HG02571 (cell line): ENCODE measurements at regions not wholly inside any gene's neighbourhood (a gene's known extent, or its start where the extent isn't known, plus 50 kb on each side); places are given as distances from the start of the nearest gene placed in this dataset.
"Not testable (repeated sequence)": the region's sequence is repeated elsewhere in the genome, so short reads cannot be mapped to it uniquely, and the experiment has no call there.

Experiments
- ATAC-seq: cut with Tn5 transposase; IDR thresholded peaks from one replicate; pipeline ENCODE4 v1.9.1; 2021; ENCODE audit warnings: mild to moderate bottlenecking, moderate library complexity; ENCODE audit not compliant: unreplicated experiment

- ATAC-seq, result no peak
Observed at GRCh38 chr3:105094588-105094987, 272.1 kb upstream of the ALCAM start.

DNA sequence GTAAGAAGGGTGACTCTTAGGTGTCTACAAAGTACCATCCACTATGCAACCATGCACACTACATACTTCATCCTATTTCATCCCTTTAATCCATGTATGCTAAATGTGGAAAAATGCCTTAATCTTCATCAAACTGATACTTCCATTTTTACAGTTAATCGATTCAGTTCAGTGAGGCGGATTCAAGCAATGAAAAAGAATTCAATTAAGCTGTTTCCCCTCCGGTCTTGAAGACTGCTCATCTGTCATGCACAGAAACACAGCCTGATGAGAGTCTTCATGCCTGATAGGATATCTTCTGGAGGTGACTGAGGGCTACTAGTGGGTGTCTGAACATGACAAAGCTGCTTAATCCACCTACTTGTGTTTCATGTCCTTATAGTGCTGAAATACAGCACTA is 270.6 kb upstream of the ALCAM start:
- no peak for ATAC-seq

DNA sequence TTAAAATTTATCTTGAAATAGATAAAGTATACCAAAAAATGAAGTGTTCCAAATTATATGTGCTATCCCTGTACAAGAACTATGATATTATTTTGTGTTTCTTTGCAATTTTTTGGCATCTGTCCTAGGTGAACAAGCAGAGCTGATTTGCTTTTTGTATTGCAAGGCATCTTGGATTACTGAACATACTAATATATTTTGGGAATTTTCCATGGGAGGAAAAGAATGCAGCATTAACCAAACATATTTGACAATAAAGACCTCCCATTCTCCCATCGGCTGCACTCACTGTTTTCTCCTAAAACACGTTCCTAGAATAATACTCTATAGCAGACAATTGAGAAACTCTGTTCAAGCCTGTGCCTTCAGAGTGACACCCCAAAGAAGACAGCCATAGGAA is 265.1 kb upstream of the ALCAM start:
- ATAC-seq, result no peak

DNA sequence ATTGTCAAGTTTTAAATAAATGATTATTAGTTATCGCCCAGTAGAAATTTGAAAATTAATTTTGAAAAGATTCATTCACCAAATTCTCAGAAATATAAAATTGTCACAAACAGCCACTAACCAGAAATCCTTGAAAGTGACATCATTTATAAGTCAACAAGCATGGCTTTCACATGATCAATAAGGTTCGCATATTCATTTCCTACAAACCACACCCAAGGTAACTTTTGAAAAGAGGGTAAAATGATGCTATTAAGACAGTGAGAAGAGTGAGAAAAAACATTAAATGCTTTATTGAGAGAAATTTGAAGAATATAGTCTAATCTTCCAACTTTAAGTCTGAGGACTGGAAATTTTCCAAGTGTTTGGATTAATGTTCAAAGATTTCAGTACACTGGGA is 263.6 kb upstream of the ALCAM start:
- no peak for ATAC-seq

GRCh38 chr3:105108823-105109222 is 257.9 kb upstream of the ALCAM start:
- ATAC-seq, result no peak

GRCh38 chr3:105118905-105119304 is 247.8 kb upstream of the ALCAM start:
- ATAC-seq, result no peak

DNA sequence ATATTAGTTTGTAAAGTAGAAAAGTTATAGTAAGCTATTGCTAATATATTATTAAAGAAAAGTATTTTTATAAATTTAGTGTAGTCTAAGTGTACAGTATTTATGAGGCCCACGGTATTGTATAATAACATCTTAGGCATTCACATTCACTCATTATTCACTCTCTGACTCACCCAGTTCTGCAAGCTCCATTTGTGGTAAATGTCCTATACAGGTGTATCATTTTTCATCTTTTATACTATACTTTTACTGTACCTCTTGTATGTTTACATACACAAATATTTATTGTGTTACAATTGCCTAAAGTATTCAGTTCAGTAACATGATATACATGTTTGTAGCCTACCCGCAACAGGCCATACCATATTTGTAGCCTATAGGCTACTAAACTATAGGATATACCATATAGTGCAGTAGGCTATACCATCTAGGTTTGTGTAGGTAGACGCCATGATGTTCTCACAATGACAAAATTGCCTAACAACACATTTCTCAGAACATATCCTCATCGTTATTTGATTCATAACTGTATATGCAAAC is 246.8 kb upstream of the ALCAM start:
- ATAC-seq, result no peak

DNA sequence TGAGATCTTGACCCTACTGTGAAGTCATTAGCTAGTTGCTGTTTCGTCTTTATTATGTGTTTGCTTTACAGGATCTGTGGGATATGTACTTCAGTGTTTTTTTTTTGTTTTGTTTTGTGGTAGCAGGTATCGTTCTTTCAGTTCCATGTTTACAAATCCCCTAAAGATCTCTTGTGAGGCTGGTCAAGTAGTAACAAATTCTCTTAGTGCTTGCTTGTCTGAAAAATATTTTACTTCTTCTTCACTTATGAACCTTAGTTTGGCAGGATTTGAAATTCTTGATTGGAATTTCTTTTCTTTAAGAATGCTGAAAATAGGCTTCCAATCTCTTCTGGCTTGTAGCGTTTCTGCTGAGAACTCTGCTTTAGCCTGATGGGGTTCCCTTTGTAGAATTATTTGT is 235.8 kb upstream of the ALCAM start:
- ATAC-seq, result no peak

DNA sequence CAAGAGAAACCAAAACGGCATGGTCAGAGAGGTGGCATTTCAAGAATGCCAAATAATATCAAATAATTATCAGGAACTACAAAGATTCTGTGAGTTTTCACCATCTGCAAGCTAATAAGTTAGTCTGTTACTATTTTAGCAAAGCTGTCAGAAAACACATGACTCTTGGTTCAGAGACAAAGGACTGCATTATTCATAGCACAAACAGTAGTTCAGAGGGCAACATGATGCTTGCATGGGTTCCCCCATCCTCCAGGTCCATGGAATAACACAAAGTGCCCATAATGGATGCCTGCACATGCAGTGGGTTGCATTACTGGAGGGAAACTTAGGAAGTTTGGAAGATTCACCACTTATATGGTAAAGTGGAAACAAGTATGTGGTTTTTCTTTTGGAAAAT is 228.8 kb upstream of the ALCAM start:
- no peak for ATAC-seq

DNA sequence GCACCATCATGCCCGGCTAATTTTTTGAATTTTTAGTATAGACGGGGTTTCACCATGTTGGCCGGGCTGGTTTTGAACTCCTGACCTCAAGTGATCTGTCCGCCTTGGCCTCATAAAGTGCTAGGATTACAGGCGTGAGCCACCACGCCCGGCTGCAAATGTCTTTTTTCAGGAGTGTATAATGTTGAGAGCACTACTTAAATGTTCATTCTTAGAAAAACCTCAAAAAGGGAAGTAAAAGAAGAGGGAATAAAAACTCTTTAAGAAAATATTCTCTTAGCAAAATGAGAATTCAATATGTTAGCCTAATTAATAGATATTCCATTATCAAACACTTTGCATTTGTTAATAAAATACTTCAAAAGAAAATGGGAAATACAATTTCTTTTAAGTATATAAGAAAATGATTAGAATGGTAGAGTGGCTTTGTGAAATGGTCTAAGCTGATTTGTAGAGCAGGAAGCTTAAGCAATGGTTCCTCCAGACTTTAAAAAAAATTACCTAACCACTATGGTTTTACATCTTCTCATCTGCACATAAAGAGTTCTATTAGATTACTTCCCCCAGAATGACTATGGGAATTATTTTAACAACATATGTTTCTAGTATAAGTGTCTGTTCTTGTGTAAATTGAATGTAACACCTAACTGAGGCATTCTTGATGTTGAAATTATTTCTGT is 226.7 kb upstream of the ALCAM start:
- ATAC-seq, result no peak

DNA sequence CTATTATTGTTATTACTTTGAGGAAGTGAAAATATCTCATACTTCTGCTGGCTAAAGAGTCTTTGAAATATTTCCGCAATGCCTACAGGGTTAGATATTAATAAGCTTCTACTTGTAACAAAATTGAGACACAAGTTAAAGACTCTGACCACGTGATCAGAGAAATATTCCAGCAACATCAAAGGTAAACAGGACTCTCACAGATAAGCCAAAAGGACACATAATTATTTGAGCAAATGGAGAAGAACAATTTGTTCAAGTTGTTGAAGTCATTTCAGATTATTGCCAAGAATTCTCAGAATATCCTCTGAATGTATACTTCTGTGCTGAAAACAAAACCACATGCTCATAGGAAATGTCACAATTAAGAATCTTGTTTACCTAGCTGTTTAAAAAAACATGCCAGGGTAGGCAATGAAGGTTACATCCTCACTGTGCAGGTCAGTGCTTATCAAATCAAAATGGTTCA is 225.8 kb upstream of the ALCAM start:
- ATAC-seq, result no peak

GRCh38 chr3:105144837-105145236 is 221.9 kb upstream of the ALCAM start:
- no peak for ATAC-seq

DNA sequence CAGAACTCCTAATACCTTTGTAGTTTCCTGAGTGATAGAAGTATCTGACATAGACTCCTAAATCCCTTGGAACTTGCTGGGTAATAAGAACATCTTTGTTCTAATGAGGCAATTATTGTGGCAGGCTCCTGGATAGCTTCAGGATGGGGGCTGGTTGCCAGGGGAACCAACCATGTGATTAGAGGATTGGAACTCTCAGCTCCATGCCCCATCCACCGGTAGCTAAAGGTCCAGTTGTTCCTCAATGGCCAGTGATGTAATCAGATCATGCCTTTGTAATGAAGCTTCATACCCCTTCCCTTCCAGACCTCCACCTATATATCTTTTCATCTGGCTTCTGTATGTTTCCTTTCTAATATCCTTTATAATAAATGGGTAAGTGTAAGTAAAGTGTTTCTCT is 221.2 kb upstream of the ALCAM start:
- no peak for ATAC-seq

DNA sequence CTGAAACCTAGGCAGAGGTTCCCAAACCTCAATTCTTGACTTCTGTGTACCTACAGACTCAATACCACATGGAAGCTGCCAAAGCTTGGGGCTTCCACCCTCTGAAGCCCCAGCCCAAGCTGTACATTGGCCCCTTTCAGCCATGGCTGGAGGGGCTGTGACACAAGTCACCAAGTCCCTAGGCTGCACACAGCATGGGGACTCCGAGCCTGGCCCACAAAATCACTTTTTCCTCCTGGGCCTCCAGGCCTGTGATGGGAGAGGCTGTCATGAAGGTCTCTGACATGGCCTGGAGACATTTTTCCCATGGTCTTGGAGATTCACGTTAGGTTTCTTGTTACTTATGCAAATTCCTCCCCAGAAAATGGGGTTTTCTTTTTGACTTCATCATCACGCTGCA is 217.5 kb upstream of the ALCAM start:
- ATAC-seq, result not testable (repeated sequence)

GRCh38 chr3:105152987-105153386 is 213.7 kb upstream of the ALCAM start:
- no peak for ATAC-seq

GRCh38 chr3:105154692-105155091 is 212.0 kb upstream of the ALCAM start:
- ATAC-seq, result no peak

DNA sequence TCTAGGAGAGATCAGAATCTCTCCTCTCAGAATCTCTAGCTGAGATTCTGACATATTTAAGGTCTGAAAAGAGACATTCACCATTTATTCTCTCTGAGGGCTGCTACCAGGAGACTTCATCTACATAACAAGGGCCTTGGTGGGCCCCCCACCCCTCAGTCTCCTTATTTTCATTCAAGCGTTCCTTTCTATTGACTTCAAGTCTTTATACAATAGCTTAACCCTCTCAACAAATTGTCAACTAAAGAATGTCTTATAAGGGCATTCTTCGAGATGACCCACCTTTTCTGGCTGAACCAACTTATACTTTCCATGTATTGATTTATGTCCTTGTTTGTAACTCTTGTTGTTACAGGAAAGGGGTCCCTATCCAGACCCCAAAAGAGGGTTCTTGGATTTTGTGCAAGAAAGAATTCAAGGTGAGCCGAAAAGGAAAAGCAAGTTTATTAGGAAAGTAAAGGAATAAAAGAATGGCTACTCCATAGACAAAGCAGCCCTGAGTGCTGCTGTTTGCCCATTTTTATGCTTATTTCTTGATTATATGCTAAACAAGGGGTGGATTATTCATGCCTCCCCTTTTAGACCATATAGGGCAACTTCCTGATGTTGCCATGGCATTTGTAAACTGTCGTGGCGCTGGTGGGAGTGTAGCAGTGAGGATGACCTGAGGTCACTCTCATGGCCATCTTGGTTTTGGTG is 209.5 kb upstream of the ALCAM start:
- ATAC-seq, result no peak

DNA sequence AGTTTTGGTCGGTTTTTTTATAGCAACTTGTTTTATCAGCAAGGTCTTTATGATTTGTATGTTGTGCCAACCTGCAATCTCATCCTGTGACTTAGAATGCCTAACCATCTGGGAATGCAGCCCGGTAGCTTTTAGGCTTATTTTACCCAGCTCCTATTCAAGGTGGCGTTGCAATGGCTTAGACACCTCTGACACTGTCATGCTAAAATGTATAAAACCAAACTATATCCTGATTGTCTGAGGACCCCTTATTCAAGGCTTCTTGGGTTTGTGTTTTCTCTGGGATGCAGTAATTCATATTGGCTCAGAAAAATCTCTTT is 209.0 kb upstream of the ALCAM start:
- no peak for ATAC-seq

DNA sequence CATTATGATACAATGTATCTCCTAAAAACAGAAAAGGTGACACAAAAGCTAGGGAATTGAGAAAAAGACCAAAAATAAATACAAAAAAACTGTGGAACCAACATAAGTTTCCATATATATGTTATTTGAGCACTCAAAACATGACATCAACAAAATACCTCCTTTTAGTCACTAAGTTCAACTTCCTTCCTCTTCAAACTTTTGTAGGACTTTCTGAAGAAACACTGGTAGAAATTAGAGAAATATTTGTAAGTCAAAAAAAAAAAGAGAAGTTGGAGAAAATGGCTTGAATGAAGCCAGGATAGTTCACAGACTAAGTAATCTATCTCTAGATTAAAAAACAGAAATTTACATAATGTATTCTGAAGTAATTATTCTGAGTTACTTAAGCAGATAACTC is 208.4 kb upstream of the ALCAM start:
- no peak for ATAC-seq

GRCh38 chr3:105162448-105162847 is 204.3 kb upstream of the ALCAM start:
- ATAC-seq, result no peak

- no peak for ATAC-seq
Observed at GRCh38 chr3:105166893-105167292, 199.8 kb upstream of the ALCAM start.

DNA sequence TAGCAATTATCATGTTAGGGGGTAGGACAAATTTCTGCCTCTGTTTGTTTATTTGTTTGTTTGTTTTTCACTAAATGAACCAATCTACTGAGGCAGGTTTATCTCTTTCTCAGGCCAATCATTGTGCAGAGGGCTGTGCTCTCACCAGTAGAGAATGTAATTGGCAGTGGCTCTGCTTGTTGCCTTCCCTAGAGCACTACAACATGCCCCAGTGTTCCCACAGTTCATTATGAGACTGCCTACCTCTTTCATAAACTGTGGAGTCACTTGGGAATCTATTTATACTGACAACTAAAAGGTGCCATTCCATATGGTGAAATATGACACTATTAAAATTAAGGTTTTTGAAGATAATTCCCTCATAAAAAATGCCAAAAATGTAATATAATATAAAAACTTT is 196.3 kb upstream of the ALCAM start:
- ATAC-seq, result no peak
